ENCODE measurements at regions not wholly inside any gene's neighbourhood (a gene's known extent, or its start where the extent isn't known, plus 50 kb on each side); places are given as distances from the start of the nearest gene placed in this dataset.

GRCh38 chr13:99072941-99073340 lies 95.1 kb upstream of the DOCK9 start:
- intact Hi-C loops (cut with micrococcal nuclease; ENCODE audit: unreplicated experiment) (no loop called here), in situ Hi-C loops (cut with HindIII; ENCODE audit: extremely low pct_ligation_motif_present, low pct_unique_long_range_greater_than_20kb) (no loop called here)
- Histone ChIP-seq H3K27me3 (ENCODE audit: control insufficient read depth in 1 of 2, insufficient read depth in 2 of 2, low read length in 2 of 2) (no peaks in the 10 kb centered on the region), H3K36me3 (replicated peaks in 1 of 2; ENCODE audit: control insufficient read depth in 1 of 2, insufficient read depth in 2 of 2, low read length in 2 of 2) (no peaks in the 10 kb centered on the region), H3K27ac (ENCODE audit: extremely low read length, insufficient read depth, low read length) (no peak overlapping the region), H4K20me1 (ENCODE audit: insufficient read depth, low read length) (no peaks in the 10 kb centered on the region), H3K4me1 (ENCODE audit: insufficient read depth, low read length) (no peaks in the 10 kb centered on the region), H2AFZ (ENCODE audit: low read length) (no peak overlapping the region), H3K4me3 (replicated peaks in 1 of 3; ENCODE audit: insufficient read depth in 1 of 3, low read depth in 2 of 3, low read length in 3 of 3) (no peak overlapping the region), H3K9ac (ENCODE audit: insufficient read depth, low read depth, low read length) (no peak overlapping the region), H3K9me3 (ENCODE audit: low read length) (no peaks in the 10 kb centered on the region), H3K79me2 (ENCODE audit: insufficient read depth, low read length) (no peaks in the 10 kb centered on the region), H3K4me2 (ENCODE audit: low read depth, low read length) (no peak overlapping the region)
- 76% methylated on average over 4 of the region's 4 CpGs for WGBS (ENCODE audit: low lambda C conversion rate)
- no peak for FAIRE-seq
- ChIA-PET POLR2A (no interaction called here), CTCF (ENCODE audit: low intra/inter-chr PET ratio, low total read pairs) (no interaction called here)
- no peak for DNase-seq (ENCODE audit: low spot score)
- no TSS peak for BruUV-seq (replicated peaks)
- TF ChIP-seq EHMT2 (IDR thresholded peaks at IDR 0.05; ENCODE audit: borderline replicate concordance, low read depth, low read length) (no peak), ZFP1 (CRISPR knock-in tag; IDR thresholded peaks at IDR 0.05) (no peak), STAT6 (CRISPR knock-in tag; IDR thresholded peaks at IDR 0.05; ENCODE audit: borderline replicate concordance) (no peak), PRDM10 (CRISPR knock-in tag; IDR thresholded peaks at IDR 0.05; ENCODE audit: low read depth) (no peak), IRF1 (CRISPR knock-in tag; IDR thresholded peaks at IDR 0.05; ENCODE audit: low read depth) (no peak)
- ATAC-seq, result no peak

Data from HepG2 (cell line).